ENCODE measurements at regions not wholly inside any gene's neighbourhood (a gene's known extent, or its start where the extent isn't known, plus 50 kb on each side); places are given as distances from the start of the nearest gene placed in this dataset.

GRCh38 chr18:43774497-43774896 is 497.2 kb upstream of the SYT4 start:
- intact Hi-C loops (cut with micrococcal nuclease): no loop called here
- no peak for DNase-seq (ENCODE audit: unreplicated experiment)
- ChIA-PET CTCF (no interaction called here), POLR2A (interaction anchor here (0.6 to 0.8 kb wide), 3 partner anchors 11 to 1737 kb away, joined by 3 to 4 read pairs (median 3); no protein-coding TSS in a partner anchor)
- no TSS peak for BruUV-seq (replicated peaks)
- Mint-ChIP-seq H3K36me3 (ENCODE audit: insufficient read depth, unreplicated experiment) (no peaks in the 10 kb centered on the region), H3K27ac (ENCODE audit: low read depth, unreplicated experiment) (no peak overlapping the region), H3K27me3 (ENCODE audit: insufficient read depth, unreplicated experiment) (no peaks in the 10 kb centered on the region), H3K9me3 (ENCODE audit: unreplicated experiment) (no peaks in the 10 kb centered on the region), H3K4me3 (ENCODE audit: unreplicated experiment) (no peak overlapping the region), H3K4me1 (ENCODE audit: insufficient read depth, unreplicated experiment) (no peaks in the 10 kb centered on the region)
- TF ChIP-seq, protein P1, sequence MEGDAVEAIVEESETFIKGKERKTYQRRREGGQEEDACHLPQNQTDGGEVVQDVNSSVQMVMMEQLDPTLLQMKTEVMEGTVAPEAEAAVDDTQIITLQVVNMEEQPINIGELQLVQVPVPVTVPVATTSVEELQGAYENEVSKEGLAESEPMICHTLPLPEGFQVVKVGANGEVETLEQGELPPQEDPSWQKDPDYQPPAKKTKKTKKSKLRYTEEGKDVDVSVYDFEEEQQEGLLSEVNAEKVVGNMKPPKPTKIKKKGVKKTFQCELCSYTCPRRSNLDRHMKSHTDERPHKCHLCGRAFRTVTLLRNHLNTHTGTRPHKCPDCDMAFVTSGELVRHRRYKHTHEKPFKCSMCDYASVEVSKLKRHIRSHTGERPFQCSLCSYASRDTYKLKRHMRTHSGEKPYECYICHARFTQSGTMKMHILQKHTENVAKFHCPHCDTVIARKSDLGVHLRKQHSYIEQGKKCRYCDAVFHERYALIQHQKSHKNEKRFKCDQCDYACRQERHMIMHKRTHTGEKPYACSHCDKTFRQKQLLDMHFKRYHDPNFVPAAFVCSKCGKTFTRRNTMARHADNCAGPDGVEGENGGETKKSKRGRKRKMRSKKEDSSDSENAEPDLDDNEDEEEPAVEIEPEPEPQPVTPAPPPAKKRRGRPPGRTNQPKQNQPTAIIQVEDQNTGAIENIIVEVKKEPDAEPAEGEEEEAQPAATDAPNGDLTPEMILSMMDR (IDR thresholded peaks at IDR 0.05; ENCODE audit: unreplicated experiment): no peak

DNA sequence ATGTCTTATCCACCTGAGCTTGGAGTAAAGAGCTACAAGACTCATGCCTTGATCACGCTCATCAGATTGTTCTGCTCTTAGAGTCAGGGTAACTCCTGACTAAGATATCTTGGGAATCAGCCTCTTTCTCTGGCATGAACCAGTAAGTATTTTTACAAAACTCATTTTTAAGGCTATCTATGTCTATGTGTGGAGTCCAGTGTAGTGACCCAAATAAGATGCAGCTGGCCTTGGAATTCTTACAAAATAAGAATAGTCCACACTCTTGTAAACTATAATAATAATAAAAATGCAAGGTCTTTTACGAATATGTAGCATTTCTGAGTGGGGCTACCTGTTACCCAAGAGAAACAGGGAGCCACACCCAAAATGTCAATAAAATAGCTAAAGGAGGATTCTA is 498.3 kb upstream of the SYT4 start:
- DNase-seq (ENCODE audit: unreplicated experiment): no peak
- peaks cover 10% of the 10 kb centered on the region for H3K4me1 Mint-ChIP-seq (ENCODE audit: insufficient read depth, unreplicated experiment)
- no TSS peak for BruUV-seq (replicated peaks)
- POLR2A ChIA-PET: interaction anchor here (1.1 kb wide), 1 partner anchor 14 kb away, joined by 3 read pairs; no protein-coding TSS in a partner anchor
- CTCF ChIA-PET: no interaction called here
- no peak overlapping the region for H3K27ac Mint-ChIP-seq (ENCODE audit: low read depth, unreplicated experiment)
- H3K36me3 Mint-ChIP-seq (ENCODE audit: insufficient read depth, unreplicated experiment): no peaks in the 10 kb centered on the region
- no peaks in the 10 kb centered on the region for H3K27me3 Mint-ChIP-seq (ENCODE audit: insufficient read depth, unreplicated experiment)
- no peak overlapping the region for H3K4me3 Mint-ChIP-seq (ENCODE audit: unreplicated experiment)
- no peaks in the 10 kb centered on the region for H3K9me3 Mint-ChIP-seq (ENCODE audit: unreplicated experiment)
- TF ChIP-seq, protein P1 (IDR thresholded peaks at IDR 0.05; ENCODE audit: unreplicated experiment): no peak
- intact Hi-C loops (cut with micrococcal nuclease): no loop called here

GRCh38 chr18:43776997-43777396 is 499.7 kb upstream of the SYT4 start:
- ChIA-PET POLR2A (no interaction called here), CTCF (interaction anchor here (0.6 kb wide), 1 partner anchor 803 kb away, joined by 3 read pairs; no protein-coding TSS in a partner anchor)
- H3K36me3 Mint-ChIP-seq (ENCODE audit: insufficient read depth, unreplicated experiment): no peaks in the 10 kb centered on the region
- H3K9me3 Mint-ChIP-seq (ENCODE audit: unreplicated experiment): no peaks in the 10 kb centered on the region
- no peak overlapping the region for H3K4me3 Mint-ChIP-seq (ENCODE audit: unreplicated experiment)
- no peak overlapping the region for H3K27ac Mint-ChIP-seq (ENCODE audit: low read depth, unreplicated experiment)
- intact Hi-C loops (cut with micrococcal nuclease): no loop called here
- TF ChIP-seq, protein P1 (IDR thresholded peaks at IDR 0.05; ENCODE audit: unreplicated experiment): no peak
- no peaks in the 10 kb centered on the region for H3K27me3 Mint-ChIP-seq (ENCODE audit: insufficient read depth, unreplicated experiment)
- peaks cover 17% of the 10 kb centered on the region for H3K4me1 Mint-ChIP-seq (ENCODE audit: insufficient read depth, unreplicated experiment)
- no TSS peak for BruUV-seq (replicated peaks)
- no peak for DNase-seq (ENCODE audit: unreplicated experiment)

- Mint-ChIP-seq H3K4me1 (ENCODE audit: insufficient read depth, unreplicated experiment) (peaks cover 17% of the 10 kb centered on the region), H3K27me3 (ENCODE audit: insufficient read depth, unreplicated experiment) (no peaks in the 10 kb centered on the region), H3K9me3 (ENCODE audit: unreplicated experiment) (no peaks in the 10 kb centered on the region), H3K36me3 (ENCODE audit: insufficient read depth, unreplicated experiment) (no peaks in the 10 kb centered on the region), H3K27ac (ENCODE audit: low read depth, unreplicated experiment) (no peak overlapping the region), H3K4me3 (ENCODE audit: unreplicated experiment) (no peak overlapping the region)
- intact Hi-C loops (cut with micrococcal nuclease): no loop called here
- TF ChIP-seq, protein P1 (IDR thresholded peaks at IDR 0.05; ENCODE audit: unreplicated experiment): no peak
- CTCF ChIA-PET: interaction anchor here (0.5 kb wide), 1 partner anchor 179 kb away, joined by 4 read pairs; no protein-coding TSS in a partner anchor
- BruUV-seq (replicated peaks): no TSS peak
- DNase-seq (ENCODE audit: unreplicated experiment): no peak
- POLR2A ChIA-PET: no interaction called here
Measured at GRCh38 chr18:43777636-43778304, 500.5 kb upstream of the SYT4 start.
